NB4 (cell line): ENCODE measurements at regions not wholly inside any gene's neighbourhood (a gene's known extent, or its start where the extent isn't known, plus 50 kb on each side); places are given as distances from the start of the nearest gene placed in this dataset.

ENCODE experiments used
- DNase-seq: peaks from one replicate; pipeline ENCODE4 v3.0.0; 2010; ENCODE audit warnings: low read depth
- H3K4me3 ChIP-seq: one replicate; pipeline ENCODE4 v1.5.1; 2011; ENCODE audit warnings: mild to moderate bottlenecking, low read depth, low read length, moderate library complexity
- CTCF ChIP-seq: IDR thresholded peaks from one replicate; pipeline ENCODE4 v1.5.1; 2012; ENCODE audit warnings: low read depth, low read length
- MAX ChIP-seq: IDR thresholded peaks from 2 replicates; pipeline ENCODE4 v1.6.1; 2011; ENCODE audit warnings: low read depth, low read length
- MYC ChIP-seq: IDR thresholded peaks from 2 replicates; pipeline ENCODE4 v1.6.1; 2011; ENCODE audit warnings: low read depth, low read length
- POLR2A ChIP-seq: IDR thresholded peaks from 2 replicates; pipeline ENCODE4 v1.6.1; 2011; ENCODE audit warnings: mild to moderate bottlenecking; ENCODE audit not compliant: insufficient read length; ENCODE audit errors: extremely low read depth

DNA sequence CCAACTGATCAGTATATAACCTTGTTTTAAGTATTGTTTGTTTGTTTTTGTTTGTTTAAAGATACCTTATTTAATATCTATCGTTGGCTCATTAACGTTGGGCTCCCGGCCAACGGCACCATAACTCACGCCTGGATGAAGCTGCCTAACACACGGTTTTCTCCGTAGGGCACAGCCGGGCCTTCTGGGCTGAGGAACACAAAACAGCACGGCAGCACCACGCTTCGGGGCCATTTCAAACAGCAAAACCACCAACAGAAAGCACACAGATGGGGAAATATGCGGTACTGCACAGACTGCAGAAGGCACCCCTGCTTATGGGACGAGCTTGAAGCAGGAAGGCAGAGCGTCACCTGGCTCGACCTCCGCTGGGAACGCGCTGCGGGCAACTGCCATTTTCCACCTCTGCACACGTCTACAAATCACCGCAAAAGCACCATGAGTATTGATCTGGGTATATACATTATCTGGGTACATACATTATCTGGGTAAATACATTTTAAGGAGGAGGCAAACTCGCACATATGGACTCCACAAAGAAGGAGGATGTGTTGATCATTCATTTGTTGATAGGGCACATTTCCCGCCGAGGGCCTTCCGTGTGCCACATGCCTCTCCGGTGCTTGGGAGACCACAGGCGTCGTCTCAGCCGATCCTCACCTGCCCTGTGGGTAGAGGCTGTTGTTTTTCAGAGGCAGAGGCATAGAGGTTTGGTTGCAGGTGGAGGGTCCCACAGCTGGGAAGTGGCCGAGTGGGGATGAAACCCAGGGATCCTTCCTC lies 123.7 kb upstream of the ATP2B2 start:
- TF ChIP-seq CTCF (no peak), MYC (no peak), POLR2A (no peak), MAX (no peak)
- no peak overlapping the region for H3K4me3 ChIP-seq
- no peak for DNase-seq

GRCh38 chr3:10629671-10630040 lies 124.3 kb upstream of the ATP2B2 start:
- H3K4me3 ChIP-seq, result no peak overlapping the region
- DNase-seq, result no peak
- TF ChIP-seq MYC (no peak), POLR2A (no peak), CTCF (no peak), MAX (no peak)

DNA sequence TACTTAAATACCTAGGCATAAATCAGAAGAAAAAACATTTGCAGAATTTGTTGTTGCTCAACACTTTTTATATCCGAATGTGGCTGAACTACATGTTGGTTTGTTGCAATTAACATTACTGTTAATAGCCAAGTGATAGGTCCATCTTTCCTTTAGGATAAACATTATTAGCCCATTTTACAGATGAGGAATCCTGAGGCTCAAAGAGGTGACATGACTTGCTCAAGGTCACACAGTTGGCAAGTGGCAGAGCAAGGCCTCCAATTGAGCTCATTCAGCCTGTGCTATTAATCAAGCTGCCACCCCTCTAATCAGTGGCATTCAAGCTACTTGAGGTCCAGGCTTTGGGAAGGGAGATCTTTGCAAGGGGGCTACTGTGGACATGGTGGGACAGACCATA lies 125.8 kb upstream of the ATP2B2 start:
- H3K4me3 ChIP-seq, result no peak overlapping the region
- DNase-seq, result no peak
- no peak for TF ChIP-seq POLR2A
- no peak for TF ChIP-seq MYC
- TF ChIP-seq CTCF, result no peak
- TF ChIP-seq MAX, result no peak

GRCh38 chr3:10632125-10632524 lies 126.7 kb upstream of the ATP2B2 start:
- H3K4me3 ChIP-seq, result no peak overlapping the region
- TF ChIP-seq MYC, result no peak
- no peak for TF ChIP-seq POLR2A
- TF ChIP-seq CTCF, result no peak
- TF ChIP-seq MAX, result no peak
- DNase-seq, result no peak

DNA sequence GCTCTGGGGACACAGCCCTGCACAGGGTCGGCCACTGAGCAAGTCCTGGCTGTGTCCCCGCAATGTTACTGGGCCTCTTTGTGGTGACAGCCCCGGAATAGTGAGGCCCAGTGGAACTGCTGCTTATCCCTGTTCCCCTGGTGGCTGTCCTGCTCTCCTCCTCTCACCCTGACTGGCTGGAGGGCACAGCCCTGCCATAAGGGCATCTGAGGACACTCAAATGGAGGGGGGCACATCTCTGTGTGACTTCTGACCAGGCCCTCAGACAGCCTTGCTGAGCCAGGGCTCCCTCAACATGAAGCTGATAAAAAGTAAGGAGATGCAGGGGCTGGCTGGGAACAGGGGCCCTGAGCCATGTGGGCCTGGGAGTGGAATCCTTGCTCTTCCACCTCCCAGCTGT lies 127.4 kb upstream of the ATP2B2 start:
- DNase-seq, result no peak
- no peak for TF ChIP-seq MAX
- no peak overlapping the region for H3K4me3 ChIP-seq

GRCh38 chr3:10635446-10636076 lies 130.2 kb upstream of the ATP2B2 start:
- TF ChIP-seq MAX, result no peak
- TF ChIP-seq CTCF, result no peak
- no peak for TF ChIP-seq MYC
- no peak for DNase-seq
- H3K4me3 ChIP-seq, result no peak overlapping the region
